Right lobe of liver (tissue), 4 donors: ENCODE measurements at regions not wholly inside any gene's neighbourhood (a gene's known extent, or its start where the extent isn't known, plus 50 kb on each side); places are given as distances from the start of the nearest gene placed in this dataset.

Experiments
- POLR2A ChIP-seq: fragments of 450-650 bp; IDR thresholded peaks from one replicate; pipeline ENCODE4 v1.6.1; 2017; ENCODE audit warnings: antibody characterized with exemption, mild to moderate bottlenecking
- TF ChIP-seq, protein P1 (sequence below), 4 donors: fragments of 200-600 bp in 3 of 4; fragments of 450-650 bp in 1 of 4; IDR thresholded peaks; one replicate each; pipeline versions ENCODE4 v1.5.1 to v1.8.0; 2016 to 2022; ENCODE audit warnings: antibody characterized with exemption in 4 of 4, mild to moderate bottlenecking in 2 of 4
- donor health status: DM: no; HTN: no; CAD: no.
- donor health status: DM: no; HTN: no; CAD: no.
- donor health status: DM: no; HTN: yes; CAD: no.

DNA sequence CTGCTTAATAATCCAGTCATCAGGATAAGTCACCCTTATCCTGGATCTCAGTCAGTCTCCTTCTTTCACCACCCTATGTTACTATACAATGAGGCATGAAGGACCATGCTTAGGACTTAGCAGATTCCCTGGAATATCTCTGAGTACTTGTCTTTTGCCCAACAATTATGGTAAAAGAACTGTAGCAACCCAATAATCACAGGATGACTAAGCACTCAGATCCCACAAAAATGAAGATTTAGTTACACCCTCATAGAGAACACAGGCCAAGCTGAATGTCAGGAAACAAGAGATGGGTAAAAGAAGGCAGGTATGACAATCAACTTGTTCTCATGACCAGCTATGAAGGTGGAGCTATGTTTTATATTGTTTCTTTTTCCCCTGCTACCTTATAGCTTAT is 91.4 kb downstream of the EDN1 start:
- TF ChIP-seq, protein P1, sequence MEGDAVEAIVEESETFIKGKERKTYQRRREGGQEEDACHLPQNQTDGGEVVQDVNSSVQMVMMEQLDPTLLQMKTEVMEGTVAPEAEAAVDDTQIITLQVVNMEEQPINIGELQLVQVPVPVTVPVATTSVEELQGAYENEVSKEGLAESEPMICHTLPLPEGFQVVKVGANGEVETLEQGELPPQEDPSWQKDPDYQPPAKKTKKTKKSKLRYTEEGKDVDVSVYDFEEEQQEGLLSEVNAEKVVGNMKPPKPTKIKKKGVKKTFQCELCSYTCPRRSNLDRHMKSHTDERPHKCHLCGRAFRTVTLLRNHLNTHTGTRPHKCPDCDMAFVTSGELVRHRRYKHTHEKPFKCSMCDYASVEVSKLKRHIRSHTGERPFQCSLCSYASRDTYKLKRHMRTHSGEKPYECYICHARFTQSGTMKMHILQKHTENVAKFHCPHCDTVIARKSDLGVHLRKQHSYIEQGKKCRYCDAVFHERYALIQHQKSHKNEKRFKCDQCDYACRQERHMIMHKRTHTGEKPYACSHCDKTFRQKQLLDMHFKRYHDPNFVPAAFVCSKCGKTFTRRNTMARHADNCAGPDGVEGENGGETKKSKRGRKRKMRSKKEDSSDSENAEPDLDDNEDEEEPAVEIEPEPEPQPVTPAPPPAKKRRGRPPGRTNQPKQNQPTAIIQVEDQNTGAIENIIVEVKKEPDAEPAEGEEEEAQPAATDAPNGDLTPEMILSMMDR (IDR thresholded peaks at IDR 0.05) = no peak
- TF ChIP-seq POLR2A = no peak
